ENCODE measurements at regions not wholly inside any gene's neighbourhood (a gene's known extent, or its start where the extent isn't known, plus 50 kb on each side); places are given as distances from the start of the nearest gene placed in this dataset.

DNA sequence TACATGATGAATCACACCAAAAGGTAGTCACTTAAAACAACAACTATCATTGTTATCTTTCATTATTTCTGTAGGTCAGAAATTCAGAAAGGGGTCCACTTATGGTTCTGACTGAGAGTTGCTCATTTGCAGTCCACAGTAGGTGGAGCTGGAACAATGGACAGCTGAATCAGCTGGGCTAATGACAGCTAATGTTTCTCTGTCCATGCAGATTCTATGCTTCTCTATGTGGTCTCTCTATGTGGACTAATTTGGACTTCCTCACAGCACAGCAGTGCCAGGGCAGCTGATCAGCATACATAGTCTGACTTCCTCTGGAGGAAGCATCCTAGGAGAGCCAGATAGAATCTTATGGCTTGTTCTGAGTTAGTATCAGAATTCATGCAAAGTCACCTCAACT lies 131.7 kb upstream of the INTU start:
- DNase-seq (ENCODE audit: low read depth, low spot score) (no peak), FAIRE-seq (no peak)
- no peak for TF ChIP-seq GATA2 (IDR thresholded peaks at IDR 0.05; ENCODE audit: insufficient read depth, insufficient read length, low read depth, low read length)
- H3K27me3 ChIP-seq (ENCODE audit: control insufficient read depth in 2 of 2, insufficient read depth in 2 of 2, low read length in 2 of 2): no peaks in the 10 kb centered on the region
- H3K27ac ChIP-seq (ENCODE audit: insufficient read depth, low read depth, low read length): no peak overlapping the region
- H3K9ac ChIP-seq (replicated peaks; ENCODE audit: extremely low read depth, insufficient read depth, low read length): no peak overlapping the region
- H3K4me2 ChIP-seq (ENCODE audit: insufficient read depth, low read length): no peak overlapping the region
- no peaks in the 10 kb centered on the region for H3K79me2 ChIP-seq (ENCODE audit: control insufficient read depth, insufficient read depth, low read length)
- no peaks in the 10 kb centered on the region for H3K9me1 ChIP-seq (replicated peaks; ENCODE audit: control insufficient read depth, extremely low read depth, insufficient read depth, low read length)
- no peaks in the 10 kb centered on the region for H3K36me3 ChIP-seq (ENCODE audit: control insufficient read depth in 2 of 2, extremely low read depth in 1 of 2, insufficient read depth in 2 of 2, low read length in 2 of 2)
- no peaks in the 10 kb centered on the region for H3K4me1 ChIP-seq (ENCODE audit: control insufficient read depth, extremely low read depth, insufficient read depth, low read length)
- H2AFZ ChIP-seq (ENCODE audit: low read depth, low read length): no peak overlapping the region
- CTCF ChIA-PET: no interaction called here
- no peak overlapping the region for H3K4me3 ChIP-seq (replicated peaks in 1 of 3; ENCODE audit: insufficient read depth in 1 of 3, low read depth in 1 of 3, low read length in 3 of 3)
- no TSS peak for BruUV-seq (replicated peaks)
- H3K9me3 ChIP-seq (replicated peaks; ENCODE audit: control insufficient read depth, insufficient read depth, low read length): no peaks in the 10 kb centered on the region
- POLR2A ChIA-PET: no interaction called here
- dilution Hi-C loops (cut with MboI; ENCODE audit: extremely low pct_ligation_motif_present, low sequenced_read_pairs) (no loop called here), intact Hi-C loops (cut with micrococcal nuclease) (no loop called here)
- no peaks in the 10 kb centered on the region for H4K20me1 ChIP-seq (replicated peaks; ENCODE audit: control insufficient read depth, extremely low read depth, insufficient read depth, low read length)

DNA sequence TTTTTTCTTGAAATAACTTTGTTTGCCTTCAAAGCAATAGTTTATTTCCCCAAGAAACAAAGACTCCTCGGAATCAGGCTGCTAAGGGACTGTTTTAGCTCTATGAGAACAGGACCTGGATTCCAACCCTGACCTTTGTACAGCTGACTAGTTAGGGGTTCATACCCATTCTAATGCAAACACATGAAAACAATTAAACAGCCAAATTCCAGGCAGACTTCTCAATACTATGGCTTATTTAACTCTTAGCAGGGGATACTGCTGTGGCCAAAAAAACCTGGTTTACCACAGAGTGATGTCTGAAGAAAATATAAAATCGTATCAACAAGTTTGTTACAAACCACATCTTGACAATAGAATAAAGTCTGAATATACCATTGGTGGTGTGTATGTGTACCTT lies 129.6 kb upstream of the INTU start:
- no peak for FAIRE-seq

More for the DNA sequence above, 129.6 kb upstream of the INTU start:
- H2AFZ ChIP-seq (ENCODE audit: low read depth, low read length): no peak overlapping the region
- H3K4me3 ChIP-seq (replicated peaks in 1 of 3; ENCODE audit: insufficient read depth in 1 of 3, low read depth in 1 of 3, low read length in 3 of 3): no peak overlapping the region
- H3K4me2 ChIP-seq (ENCODE audit: insufficient read depth, low read length): no peak overlapping the region
- ChIA-PET POLR2A (no interaction called here), CTCF (no interaction called here)
- H4K20me1 ChIP-seq (replicated peaks; ENCODE audit: control insufficient read depth, extremely low read depth, insufficient read depth, low read length): no peaks in the 10 kb centered on the region
- no peaks in the 10 kb centered on the region for H3K27me3 ChIP-seq (ENCODE audit: control insufficient read depth in 2 of 2, insufficient read depth in 2 of 2, low read length in 2 of 2)
- no peaks in the 10 kb centered on the region for H3K4me1 ChIP-seq (ENCODE audit: control insufficient read depth, extremely low read depth, insufficient read depth, low read length)
- DNase-seq (ENCODE audit: low read depth, low spot score): no peak
- H3K9ac ChIP-seq (replicated peaks; ENCODE audit: extremely low read depth, insufficient read depth, low read length): no peak overlapping the region
- no peaks in the 10 kb centered on the region for H3K79me2 ChIP-seq (ENCODE audit: control insufficient read depth, insufficient read depth, low read length)
- BruUV-seq (replicated peaks): no TSS peak
- H3K27ac ChIP-seq (ENCODE audit: insufficient read depth, low read depth, low read length): no peak overlapping the region
- no peaks in the 10 kb centered on the region for H3K9me1 ChIP-seq (replicated peaks; ENCODE audit: control insufficient read depth, extremely low read depth, insufficient read depth, low read length)
- intact Hi-C loops (cut with micrococcal nuclease): no loop called here
- no peaks in the 10 kb centered on the region for H3K9me3 ChIP-seq (replicated peaks; ENCODE audit: control insufficient read depth, insufficient read depth, low read length)
- H3K36me3 ChIP-seq (ENCODE audit: control insufficient read depth in 2 of 2, extremely low read depth in 1 of 2, insufficient read depth in 2 of 2, low read length in 2 of 2): no peaks in the 10 kb centered on the region
- TF ChIP-seq MYC (IDR thresholded peaks at IDR 0.05; ENCODE audit: low read depth, low read length) (no peak), EZH2 (IDR thresholded peaks at IDR 0.05; ENCODE audit: borderline replicate concordance, low read depth, low read length, severe bottlenecking) (no peak), FOS (IDR thresholded peaks at IDR 0.05; ENCODE audit: borderline replicate concordance, insufficient read depth, low read length) (no peak), POLR2A (IDR thresholded peaks at IDR 0.05; ENCODE audit: low read depth, low read length) (no peak), JUN (IDR thresholded peaks at IDR 0.05; ENCODE audit: borderline replicate concordance, insufficient read depth, insufficient read length, low read depth) (no peak), GATA2 (IDR thresholded peaks at IDR 0.05; ENCODE audit: insufficient read depth, insufficient read length, low read depth, low read length) (no peak), POLR2AphosphoS5 (IDR thresholded peaks at IDR 0.05; ENCODE audit: insufficient read depth, low read depth, low read length) (no peak)
- TF ChIP-seq, protein P1, sequence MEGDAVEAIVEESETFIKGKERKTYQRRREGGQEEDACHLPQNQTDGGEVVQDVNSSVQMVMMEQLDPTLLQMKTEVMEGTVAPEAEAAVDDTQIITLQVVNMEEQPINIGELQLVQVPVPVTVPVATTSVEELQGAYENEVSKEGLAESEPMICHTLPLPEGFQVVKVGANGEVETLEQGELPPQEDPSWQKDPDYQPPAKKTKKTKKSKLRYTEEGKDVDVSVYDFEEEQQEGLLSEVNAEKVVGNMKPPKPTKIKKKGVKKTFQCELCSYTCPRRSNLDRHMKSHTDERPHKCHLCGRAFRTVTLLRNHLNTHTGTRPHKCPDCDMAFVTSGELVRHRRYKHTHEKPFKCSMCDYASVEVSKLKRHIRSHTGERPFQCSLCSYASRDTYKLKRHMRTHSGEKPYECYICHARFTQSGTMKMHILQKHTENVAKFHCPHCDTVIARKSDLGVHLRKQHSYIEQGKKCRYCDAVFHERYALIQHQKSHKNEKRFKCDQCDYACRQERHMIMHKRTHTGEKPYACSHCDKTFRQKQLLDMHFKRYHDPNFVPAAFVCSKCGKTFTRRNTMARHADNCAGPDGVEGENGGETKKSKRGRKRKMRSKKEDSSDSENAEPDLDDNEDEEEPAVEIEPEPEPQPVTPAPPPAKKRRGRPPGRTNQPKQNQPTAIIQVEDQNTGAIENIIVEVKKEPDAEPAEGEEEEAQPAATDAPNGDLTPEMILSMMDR (IDR thresholded peaks at IDR 0.05; ENCODE audit: extremely low read depth in 1 of 2, insufficient read depth in 1 of 2, low read depth in 1 of 2, low read length in 2 of 2): no peak
- TF ChIP-seq, protein P2, sequence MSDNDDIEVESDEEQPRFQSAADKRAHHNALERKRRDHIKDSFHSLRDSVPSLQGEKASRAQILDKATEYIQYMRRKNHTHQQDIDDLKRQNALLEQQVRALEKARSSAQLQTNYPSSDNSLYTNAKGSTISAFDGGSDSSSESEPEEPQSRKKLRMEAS (IDR thresholded peaks at IDR 0.05; ENCODE audit: insufficient read depth, insufficient read length): no peak
- dilution Hi-C loops (cut with MboI; ENCODE audit: extremely low pct_ligation_motif_present, low sequenced_read_pairs): no loop called here
